ENCODE measurements at regions not wholly inside any gene's neighbourhood (a gene's known extent, or its start where the extent isn't known, plus 50 kb on each side); places are given as distances from the start of the nearest gene placed in this dataset.
"Not testable (repeated sequence)": the region's sequence is repeated elsewhere in the genome, so short reads cannot be mapped to it uniquely, and the experiment has no call there.

- Histone ChIP-seq H3K4me3 (ENCODE audit: low read length in 3 of 3) (no peak overlapping the region), H3K27ac (ENCODE audit: low read depth, low read length) (no peak overlapping the region), H3K9me3 (ENCODE audit: control insufficient read depth in 3 of 3, low read length in 3 of 3) (no peaks in the 10 kb centered on the region), H3K4me1 (ENCODE audit: control insufficient read depth in 3 of 3, insufficient read depth in 3 of 3, low read length in 3 of 3) (no peaks in the 10 kb centered on the region), H3K9ac (ENCODE audit: low read depth in 1 of 3, low read length in 3 of 3) (no peak overlapping the region), H3K36me3 (ENCODE audit: control insufficient read depth in 3 of 3, insufficient read depth in 3 of 3, low read length in 3 of 3) (no peaks in the 10 kb centered on the region), H3K27me3 (ENCODE audit: control insufficient read depth in 3 of 3, insufficient read depth in 3 of 3, low read length in 3 of 3) (no peaks in the 10 kb centered on the region)
These were observed 731.0 kb downstream of the EPHA7 start for GRCh38 chr6:92688342-92688741.

DNA sequence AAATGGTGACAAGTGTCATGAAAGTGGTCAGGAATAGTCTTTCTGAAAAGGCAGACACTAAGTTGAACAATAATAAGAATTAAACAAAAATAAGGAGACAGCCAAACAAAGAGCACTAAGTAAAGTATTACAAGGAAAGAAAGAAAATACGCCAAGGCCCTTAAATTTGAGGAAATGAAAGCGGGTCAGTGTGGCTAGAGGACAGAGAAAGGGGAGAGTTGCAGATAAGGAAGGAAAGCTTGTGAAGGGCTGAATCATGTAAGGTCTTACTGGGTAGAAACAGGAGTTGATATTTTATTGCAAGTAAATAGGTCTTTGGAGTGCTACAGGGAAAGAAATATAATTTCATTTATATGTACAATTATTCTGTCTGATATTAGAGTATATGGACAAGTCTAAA, 732.1 kb downstream of the EPHA7 start:
- Histone ChIP-seq H3K4me1 (ENCODE audit: control insufficient read depth in 3 of 3, insufficient read depth in 3 of 3, low read length in 3 of 3) (no peaks in the 10 kb centered on the region), H3K4me3 (ENCODE audit: low read length in 3 of 3) (no peak overlapping the region), H3K9me3 (ENCODE audit: control insufficient read depth in 3 of 3, low read length in 3 of 3) (no peaks in the 10 kb centered on the region), H3K36me3 (ENCODE audit: control insufficient read depth in 3 of 3, insufficient read depth in 3 of 3, low read length in 3 of 3) (no peaks in the 10 kb centered on the region), H3K9ac (ENCODE audit: low read depth in 1 of 3, low read length in 3 of 3) (no peak overlapping the region), H3K27ac (ENCODE audit: low read depth, low read length) (no peak overlapping the region), H3K27me3 (ENCODE audit: control insufficient read depth in 3 of 3, insufficient read depth in 3 of 3, low read length in 3 of 3) (no peaks in the 10 kb centered on the region)

GRCh38 chr6:92684386-92684785, 735.0 kb downstream of the EPHA7 start:
- H3K4me3 ChIP-seq (ENCODE audit: low read length in 3 of 3): no peak overlapping the region
- H3K4me1 ChIP-seq (ENCODE audit: control insufficient read depth in 3 of 3, insufficient read depth in 3 of 3, low read length in 3 of 3): no peaks in the 10 kb centered on the region
- no peaks in the 10 kb centered on the region for H3K9me3 ChIP-seq (ENCODE audit: control insufficient read depth in 3 of 3, low read length in 3 of 3)

DNA sequence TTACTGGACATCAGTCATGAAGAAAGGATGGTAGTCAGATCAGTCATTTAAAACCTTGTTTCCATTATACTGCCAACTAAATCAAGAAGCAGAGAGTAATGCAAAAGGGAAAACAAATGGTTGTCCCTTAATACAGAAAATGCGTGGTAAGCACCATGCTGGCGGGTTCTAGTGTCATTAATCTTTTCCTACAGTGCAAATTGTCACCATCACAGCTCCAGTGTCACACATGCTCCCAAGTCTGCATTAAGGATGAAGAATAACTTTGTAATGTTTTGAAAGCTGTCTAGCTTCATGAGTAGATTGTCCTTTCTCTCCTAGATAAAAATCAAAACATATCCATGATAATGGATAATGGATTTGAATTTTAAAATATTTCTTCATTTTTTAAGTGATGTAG, 735.6 kb downstream of the EPHA7 start:
- no peak overlapping the region for H3K27ac ChIP-seq (ENCODE audit: low read depth, low read length)
- no peaks in the 10 kb centered on the region for H3K27me3 ChIP-seq (ENCODE audit: control insufficient read depth in 3 of 3, insufficient read depth in 3 of 3, low read length in 3 of 3)
- no peaks in the 10 kb centered on the region for H3K36me3 ChIP-seq (ENCODE audit: control insufficient read depth in 3 of 3, insufficient read depth in 3 of 3, low read length in 3 of 3)
- no peaks in the 10 kb centered on the region for H3K9me3 ChIP-seq (ENCODE audit: control insufficient read depth in 3 of 3, low read length in 3 of 3)
- no peak overlapping the region for H3K4me3 ChIP-seq (ENCODE audit: low read length in 3 of 3)
- H3K4me1 ChIP-seq (ENCODE audit: control insufficient read depth in 3 of 3, insufficient read depth in 3 of 3, low read length in 3 of 3): no peaks in the 10 kb centered on the region
- no peak overlapping the region for H3K9ac ChIP-seq (ENCODE audit: low read depth in 1 of 3, low read length in 3 of 3)

More at GRCh38 chr6:92684386-92684785, 735.0 kb downstream of the EPHA7 start:
- H3K36me3 ChIP-seq (ENCODE audit: control insufficient read depth in 3 of 3, insufficient read depth in 3 of 3, low read length in 3 of 3): no peaks in the 10 kb centered on the region
- no peak overlapping the region for H3K27ac ChIP-seq (ENCODE audit: low read depth, low read length)
- no peaks in the 10 kb centered on the region for H3K27me3 ChIP-seq (ENCODE audit: control insufficient read depth in 3 of 3, insufficient read depth in 3 of 3, low read length in 3 of 3)
- H3K9ac ChIP-seq (ENCODE audit: low read depth in 1 of 3, low read length in 3 of 3): no peak overlapping the region

- no peak overlapping the region for H3K9ac ChIP-seq (ENCODE audit: low read depth in 1 of 3, low read length in 3 of 3)
- no peaks in the 10 kb centered on the region for H3K36me3 ChIP-seq (ENCODE audit: control insufficient read depth in 3 of 3, insufficient read depth in 3 of 3, low read length in 3 of 3)
- H3K4me1 ChIP-seq (ENCODE audit: control insufficient read depth in 3 of 3, insufficient read depth in 3 of 3, low read length in 3 of 3): no peaks in the 10 kb centered on the region
- H3K4me3 ChIP-seq (ENCODE audit: low read length in 3 of 3): no peak overlapping the region
- no peaks in the 10 kb centered on the region for H3K9me3 ChIP-seq (ENCODE audit: control insufficient read depth in 3 of 3, low read length in 3 of 3)
- no peak overlapping the region for H3K27ac ChIP-seq (ENCODE audit: low read depth, low read length)
- no peaks in the 10 kb centered on the region for H3K27me3 ChIP-seq (ENCODE audit: control insufficient read depth in 3 of 3, insufficient read depth in 3 of 3, low read length in 3 of 3)
These were observed 736.6 kb downstream of the EPHA7 start for GRCh38 chr6:92682516-92683398.

DNA sequence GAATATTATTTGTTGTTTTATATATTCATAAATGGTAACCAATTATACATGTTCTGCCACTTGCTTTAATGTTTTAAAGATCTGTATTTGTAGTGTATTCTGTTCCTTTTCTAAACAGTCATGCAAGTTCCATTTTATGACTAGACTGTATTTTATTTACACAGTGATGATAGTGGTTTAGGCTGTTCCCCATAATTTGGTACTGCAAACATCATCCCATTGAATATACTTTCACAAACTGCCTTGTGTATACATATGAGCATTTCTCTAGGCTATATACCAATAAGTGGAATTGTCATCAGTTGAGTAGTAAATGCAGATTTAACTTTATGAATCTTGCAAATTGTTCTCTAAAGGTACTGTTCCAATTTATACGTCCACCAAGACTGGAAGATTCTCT, 738.0 kb downstream of the EPHA7 start:
- H3K27ac ChIP-seq (ENCODE audit: low read depth, low read length): no peak overlapping the region
- H3K27me3 ChIP-seq (ENCODE audit: control insufficient read depth in 3 of 3, insufficient read depth in 3 of 3, low read length in 3 of 3): no peaks in the 10 kb centered on the region
- no peaks in the 10 kb centered on the region for H3K36me3 ChIP-seq (ENCODE audit: control insufficient read depth in 3 of 3, insufficient read depth in 3 of 3, low read length in 3 of 3)
- H3K4me1 ChIP-seq (ENCODE audit: control insufficient read depth in 3 of 3, insufficient read depth in 3 of 3, low read length in 3 of 3): no peaks in the 10 kb centered on the region
- no peaks in the 10 kb centered on the region for H3K9me3 ChIP-seq (ENCODE audit: control insufficient read depth in 3 of 3, low read length in 3 of 3)
- H3K4me3 ChIP-seq (ENCODE audit: low read length in 3 of 3): no peak overlapping the region
- H3K9ac ChIP-seq (ENCODE audit: low read depth in 1 of 3, low read length in 3 of 3): no peak overlapping the region

GRCh38 chr6:92671462-92671861, 747.9 kb downstream of the EPHA7 start:
- H3K27ac ChIP-seq (ENCODE audit: low read depth, low read length); H3K4me3 ChIP-seq (ENCODE audit: low read length in 3 of 3); H3K27me3 ChIP-seq (ENCODE audit: control insufficient read depth in 3 of 3, insufficient read depth in 3 of 3, low read length in 3 of 3); H3K9ac ChIP-seq (ENCODE audit: low read depth in 1 of 3, low read length in 3 of 3); H3K36me3 ChIP-seq (ENCODE audit: control insufficient read depth in 3 of 3, insufficient read depth in 3 of 3, low read length in 3 of 3); H3K9me3 ChIP-seq (ENCODE audit: control insufficient read depth in 3 of 3, low read length in 3 of 3); H3K4me1 ChIP-seq (ENCODE audit: control insufficient read depth in 3 of 3, insufficient read depth in 3 of 3, low read length in 3 of 3): not testable (repeated sequence)

DNA sequence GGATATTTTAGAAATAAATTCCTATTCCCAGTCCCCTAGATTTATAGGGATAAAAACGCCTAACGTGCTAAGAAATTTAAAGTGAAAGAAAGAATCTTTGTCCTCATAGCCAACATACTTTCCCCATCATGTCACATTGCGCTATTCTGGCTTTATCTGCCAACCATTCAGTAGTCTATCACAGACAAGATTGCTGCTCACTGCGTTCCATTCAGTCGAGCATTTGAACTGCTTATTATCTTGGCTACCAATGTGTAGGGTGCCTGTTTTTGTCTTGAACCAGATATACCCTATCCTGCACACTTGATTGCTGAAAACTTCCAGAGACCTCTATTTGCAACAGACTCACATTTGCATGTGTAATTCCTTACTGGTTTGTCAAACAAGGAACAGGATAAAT, 751.5 kb downstream of the EPHA7 start:
- H3K4me3 ChIP-seq (ENCODE audit: low read length in 3 of 3): no peak overlapping the region
- no peak overlapping the region for H3K27ac ChIP-seq (ENCODE audit: low read depth, low read length)
- H3K36me3 ChIP-seq (ENCODE audit: control insufficient read depth in 3 of 3, insufficient read depth in 3 of 3, low read length in 3 of 3): no peaks in the 10 kb centered on the region
- H3K9me3 ChIP-seq (ENCODE audit: control insufficient read depth in 3 of 3, low read length in 3 of 3): no peaks in the 10 kb centered on the region
- H3K9ac ChIP-seq (ENCODE audit: low read depth in 1 of 3, low read length in 3 of 3): no peak overlapping the region
- H3K4me1 ChIP-seq (ENCODE audit: control insufficient read depth in 3 of 3, insufficient read depth in 3 of 3, low read length in 3 of 3): no peaks in the 10 kb centered on the region
- H3K27me3 ChIP-seq (ENCODE audit: control insufficient read depth in 3 of 3, insufficient read depth in 3 of 3, low read length in 3 of 3): no peaks in the 10 kb centered on the region

DNA sequence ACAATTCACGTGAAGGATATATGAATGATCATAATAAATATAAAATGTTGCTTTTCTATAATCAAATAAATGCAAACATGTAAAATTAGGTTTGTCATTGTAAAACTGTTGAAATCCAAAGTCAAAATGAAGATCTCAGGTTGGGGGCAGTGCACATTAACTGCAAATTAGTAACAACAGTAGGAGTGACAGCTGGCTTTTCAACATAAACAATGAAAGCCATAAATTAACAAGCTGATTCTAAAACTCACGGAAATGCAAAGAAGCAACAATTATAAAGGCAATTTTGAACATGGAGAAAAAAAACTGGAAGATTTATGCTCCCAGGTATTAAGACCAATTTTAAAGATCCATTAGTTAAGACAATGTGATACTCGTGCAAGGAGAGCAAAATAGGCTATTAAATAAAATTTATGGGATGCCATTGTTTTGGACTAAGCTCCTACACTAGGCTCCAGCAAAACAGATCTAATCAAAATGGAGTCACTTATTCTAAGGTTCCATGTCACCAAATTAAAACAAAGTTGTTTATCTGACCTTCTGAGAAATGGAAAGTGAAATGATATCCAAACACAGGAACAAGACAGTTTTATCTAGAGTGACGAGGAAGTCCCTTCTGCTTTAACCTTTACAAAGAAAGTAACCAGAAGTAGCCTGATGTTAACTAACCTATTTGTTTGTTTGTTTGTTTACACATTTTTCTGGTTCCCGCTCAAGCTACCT, 770.8 kb downstream of the EPHA7 start:
- H3K36me3 ChIP-seq (ENCODE audit: control insufficient read depth in 3 of 3, insufficient read depth in 3 of 3, low read length in 3 of 3): no peaks in the 10 kb centered on the region
- no peaks in the 10 kb centered on the region for H3K27me3 ChIP-seq (ENCODE audit: control insufficient read depth in 3 of 3, insufficient read depth in 3 of 3, low read length in 3 of 3)
- H3K4me1 ChIP-seq (ENCODE audit: control insufficient read depth in 3 of 3, insufficient read depth in 3 of 3, low read length in 3 of 3): no peaks in the 10 kb centered on the region
- H3K9ac ChIP-seq (ENCODE audit: low read depth in 1 of 3, low read length in 3 of 3): no peak overlapping the region
- no peaks in the 10 kb centered on the region for H3K9me3 ChIP-seq (ENCODE audit: control insufficient read depth in 3 of 3, low read length in 3 of 3)
- H3K27ac ChIP-seq (ENCODE audit: low read depth, low read length): no peak overlapping the region
- no peak overlapping the region for H3K4me3 ChIP-seq (ENCODE audit: low read length in 3 of 3)

GRCh38 chr6:92647630-92648029, 771.7 kb downstream of the EPHA7 start:
- no peaks in the 10 kb centered on the region for H3K27me3 ChIP-seq (ENCODE audit: control insufficient read depth in 3 of 3, insufficient read depth in 3 of 3, low read length in 3 of 3)
- H3K4me3 ChIP-seq (ENCODE audit: low read length in 3 of 3): no peak overlapping the region
- H3K9me3 ChIP-seq (ENCODE audit: control insufficient read depth in 3 of 3, low read length in 3 of 3): no peaks in the 10 kb centered on the region
- H3K36me3 ChIP-seq (ENCODE audit: control insufficient read depth in 3 of 3, insufficient read depth in 3 of 3, low read length in 3 of 3): no peaks in the 10 kb centered on the region
- no peaks in the 10 kb centered on the region for H3K4me1 ChIP-seq (ENCODE audit: control insufficient read depth in 3 of 3, insufficient read depth in 3 of 3, low read length in 3 of 3)
- H3K9ac ChIP-seq (ENCODE audit: low read depth in 1 of 3, low read length in 3 of 3): no peak overlapping the region
- no peak overlapping the region for H3K27ac ChIP-seq (ENCODE audit: low read depth, low read length)

All from skeletal muscle tissue (tissue), 3 donors.